Gastroesophageal sphincter (tissue), 4 donors: ENCODE measurements at regions not wholly inside any gene's neighbourhood (a gene's known extent, or its start where the extent isn't known, plus 50 kb on each side); places are given as distances from the start of the nearest gene placed in this dataset.

Experiments used
- ATAC-seq: fragments of 150-250 bp; one replicate; pipeline ENCODE4 v1.9.1; 2016; ENCODE audit warnings: mild to moderate bottlenecking, moderate library complexity
- H3K27ac ChIP-seq, 4 donors: fragments of 200-600 bp; sonication (generic) in 3 of 4; 1 replicate in 3 of 4; 2 replicates in 1 of 4; pipeline ENCODE4 v1.5.1; 2016 to 2019
- H3K27me3 ChIP-seq: fragments of 200-600 bp; sonication (generic); one replicate; pipeline ENCODE4 v1.5.1; 2019
- H3K36me3 ChIP-seq, 2 donors: fragments of 200-600 bp; sonication (generic); one replicate each; pipeline ENCODE4 v1.5.1; 2019; ENCODE audit warnings: control low read depth in 1 of 2
- H3K4me1 ChIP-seq, 3 donors: fragments of 200-600 bp; sonication (generic); 1 replicate in 2 of 3; 2 replicates in 1 of 3; pipeline ENCODE4 v1.5.1; 2016 to 2019; ENCODE audit warnings: control low read depth in 2 of 3
- H3K4me3 ChIP-seq, 2 donors: fragments of 200-600 bp; sonication (generic); one replicate each; pipeline ENCODE4 v1.5.1; 2019; ENCODE audit warnings: mild to moderate bottlenecking in 1 of 2, moderate library complexity in 1 of 2
- H3K9me3 ChIP-seq, 3 donors: fragments of 200-600 bp; sonication (generic); one replicate each; pipeline ENCODE4 v1.5.1; 2017 to 2019; ENCODE audit warnings: control low read depth in 2 of 3
- CTCF ChIP-seq, 4 experiments: fragments of 200-600 bp in 2 of 4; fragments of 450-650 bp in 2 of 4; sonication (generic) in 1 of 4; IDR thresholded peaks; one replicate each; pipeline ENCODE4 v1.5.1; 2017 to 2019; ENCODE audit warnings: antibody characterized with exemption in 4 of 4, mild to moderate bottlenecking in 2 of 4, moderate library complexity in 2 of 4
- EP300 ChIP-seq: sonication (generic); formaldehyde crosslinking; IDR thresholded peaks from one replicate; pipeline ENCODE4 v1.6.1; 2017; ENCODE audit warnings: antibody characterized with exemption, mild to moderate bottlenecking
- POLR2A ChIP-seq, 2 donors: fragments of 450-650 bp; IDR thresholded peaks; one replicate each; pipeline ENCODE4 v1.6.1; 2017; ENCODE audit warnings: antibody characterized with exemption in 2 of 2, mild to moderate bottlenecking in 2 of 2, moderate library complexity in 1 of 2
- POLR2AphosphoS5 ChIP-seq: sonication (generic); formaldehyde crosslinking; IDR thresholded peaks from one replicate; pipeline ENCODE4 v1.6.1; 2017; ENCODE audit warnings: antibody characterized with exemption
- WGBS, 2 donors: methylation state at CpG; one replicate each; pipeline ENCODE4 v1.1.5; 2018; ENCODE audit warnings: low coverage in 1 of 2; 5-methylcytosine and 5-hydroxymethylcytosine counted together

GRCh38 chr1:62977366-62977765, 193.4 kb downstream of the ATG4C start:
- WGBS, 2 donors, result 13 to 17% methylated on average over 1 to 2 of the region's 2 CpGs
- no peak for TF ChIP-seq POLR2AphosphoS5
- no peak for TF ChIP-seq EP300
- no peak for TF ChIP-seq POLR2A (IDR thresholded peaks at IDR 0.05)
- no peak for TF ChIP-seq CTCF (IDR thresholded peaks at IDR 0.05)
- no peak for ATAC-seq

GRCh38 chr1:62978741-62979140, 194.8 kb downstream of the ATG4C start:
- Histone ChIP-seq H3K9me3 (no peaks in the 10 kb centered on the region), H3K4me3 (no peak overlapping the region), H3K36me3 (no peaks in the 10 kb centered on the region), H3K4me1 (no peaks in the 10 kb centered on the region), H3K27me3 (peaks cover 2% of the 10 kb centered on the region), H3K27ac (no peak overlapping the region)
- ATAC-seq, result no peak
- no peak for TF ChIP-seq EP300
- no peak for TF ChIP-seq CTCF (IDR thresholded peaks at IDR 0.05)
- TF ChIP-seq POLR2AphosphoS5, result no peak
- TF ChIP-seq POLR2A (IDR thresholded peaks at IDR 0.05), result no peak
- 79 to 92% methylated on average over 2 of the region's 2 CpGs for WGBS, 2 donors

More at GRCh38 chr1:62977366-62977765, 193.4 kb downstream of the ATG4C start:
- H3K36me3 ChIP-seq, result no peaks in the 10 kb centered on the region
- H3K9me3 ChIP-seq, result no peaks in the 10 kb centered on the region
- no peak overlapping the region for H3K4me3 ChIP-seq
- no peak overlapping the region for H3K27ac ChIP-seq
- no peaks in the 10 kb centered on the region for H3K27me3 ChIP-seq
- no peaks in the 10 kb centered on the region for H3K4me1 ChIP-seq

- Histone ChIP-seq H3K4me1 (no peaks in the 10 kb centered on the region), H3K27me3 (peaks cover 9% of the 10 kb centered on the region), H3K4me3 (no peak overlapping the region), H3K9me3 (no peaks in the 10 kb centered on the region), H3K36me3 (no peaks in the 10 kb centered on the region), H3K27ac (no peak overlapping the region)
- WGBS, 2 donors, result 69 to 100% methylated on average over 3 to 5 of the region's 5 CpGs
- ATAC-seq, result no peak
- TF ChIP-seq POLR2AphosphoS5 (no peak), POLR2A (IDR thresholded peaks at IDR 0.05) (no peak), CTCF (IDR thresholded peaks at IDR 0.05) (no peak), EP300 (no peak)
Measured at GRCh38 chr1:62981434-62981833, 197.5 kb downstream of the ATG4C start.

- Histone ChIP-seq H3K9me3 (no peaks in the 10 kb centered on the region), H3K27me3 (peaks cover 19% of the 10 kb centered on the region), H3K4me3 (no peak overlapping the region), H3K27ac (no peak overlapping the region), H3K36me3 (no peaks in the 10 kb centered on the region), H3K4me1 (no peaks in the 10 kb centered on the region)
- no peak for ATAC-seq
- TF ChIP-seq POLR2A (IDR thresholded peaks at IDR 0.05), result no peak
- TF ChIP-seq EP300, result no peak
- no peak for TF ChIP-seq POLR2AphosphoS5
- TF ChIP-seq CTCF (IDR thresholded peaks at IDR 0.05), result no peak
- 68 to 80% methylated on average over 2 to 4 of the region's 5 CpGs for WGBS, 2 donors
Measured at GRCh38 chr1:62988867-62989266, 204.9 kb downstream of the ATG4C start.

GRCh38 chr1:62989497-62989896, 205.6 kb downstream of the ATG4C start:
- peaks cover 12% of the 10 kb centered on the region for H3K27me3 ChIP-seq
- ATAC-seq, result no peak

More at GRCh38 chr1:62989497-62989896, 205.6 kb downstream of the ATG4C start:
- Histone ChIP-seq H3K27ac (no peak overlapping the region), H3K36me3 (no peaks in the 10 kb centered on the region), H3K9me3 (no peaks in the 10 kb centered on the region), H3K4me3 (no peak overlapping the region), H3K4me1 (no peaks in the 10 kb centered on the region)
- WGBS, 2 donors, result 80 to 86% methylated on average over 3 to 5 of the region's 5 CpGs
- TF ChIP-seq POLR2AphosphoS5 (no peak), CTCF (IDR thresholded peaks at IDR 0.05) (no peak), POLR2A (IDR thresholded peaks at IDR 0.05) (no peak), EP300 (no peak)
